ENCODE measurements at regions not wholly inside any gene's neighbourhood (a gene's known extent, or its start where the extent isn't known, plus 50 kb on each side); places are given as distances from the start of the nearest gene placed in this dataset.

GRCh38 chr14:101507836-101508150, 53.5 kb upstream of the DIO3 start:
- DNase-seq: no peak

- DNase-seq: no peak
These were observed 52.9 kb upstream of the DIO3 start for GRCh38 chr14:101508196-101508947.

DNA sequence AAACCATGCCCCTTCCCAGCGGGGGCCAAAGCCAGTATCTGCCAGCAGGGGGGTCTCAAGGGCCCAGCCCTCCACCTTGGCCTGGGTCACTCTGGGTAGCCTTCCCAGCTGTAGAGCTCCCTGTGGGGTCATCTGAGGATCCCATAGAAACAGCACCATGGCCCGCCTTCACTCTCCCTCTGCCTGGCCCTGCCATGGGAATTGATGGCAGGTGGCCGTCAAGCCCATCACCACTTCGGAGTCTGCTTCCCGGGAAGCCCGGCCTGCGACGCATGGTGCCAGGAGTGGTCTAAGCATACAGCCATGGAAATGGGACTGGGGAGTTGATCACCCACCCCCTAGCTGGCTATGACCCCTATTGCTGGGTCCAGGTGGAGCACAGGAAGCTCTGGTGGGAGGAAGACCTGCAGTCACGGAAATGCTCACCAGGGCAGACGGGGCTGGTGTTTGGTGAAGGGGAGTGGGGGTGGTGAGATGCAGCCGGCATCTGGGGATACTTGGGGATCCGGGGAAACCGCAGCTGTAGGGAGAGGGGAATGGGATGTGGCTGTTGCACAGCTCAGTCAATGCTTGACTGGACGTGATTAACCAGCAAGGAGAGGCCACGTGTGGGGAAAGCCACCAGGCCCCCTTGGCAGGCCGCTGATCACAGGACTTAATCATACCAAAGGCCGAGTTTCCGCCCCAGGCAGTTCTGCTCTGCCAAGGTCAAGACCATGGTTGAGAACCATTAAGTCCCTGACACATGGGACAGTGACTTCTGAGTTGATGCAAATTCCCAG, 52.2 kb upstream of the DIO3 start:
- no peak for DNase-seq

- DNase-seq: no peak
These were observed 51.4 kb upstream of the DIO3 start for GRCh38 chr14:101509730-101510371.

DNA sequence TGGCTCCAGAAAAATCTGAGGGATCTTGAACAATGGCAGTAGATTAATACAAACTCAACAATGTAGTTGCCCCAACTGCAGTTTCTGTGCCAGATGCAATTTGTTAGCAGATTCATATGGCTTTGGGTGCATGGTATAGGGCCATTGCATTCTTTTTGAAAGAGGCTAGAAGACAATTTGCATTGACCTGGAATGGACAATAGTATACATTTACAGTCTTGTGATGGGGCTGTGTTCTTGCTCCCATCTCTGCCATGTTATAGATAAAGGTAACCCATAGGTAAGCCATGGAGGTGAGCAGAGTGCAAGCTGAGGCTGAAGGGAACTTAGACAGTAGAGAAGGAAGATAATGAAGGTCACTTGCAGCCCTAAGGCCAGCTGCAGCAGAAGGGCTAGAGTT, 50.1 kb upstream of the DIO3 start:
- no peak for DNase-seq

Measured in hypothalamus (tissue), 51 donors.